ENCODE measurements at regions not wholly inside any gene's neighbourhood (a gene's known extent, or its start where the extent isn't known, plus 50 kb on each side); places are given as distances from the start of the nearest gene placed in this dataset.

DNA sequence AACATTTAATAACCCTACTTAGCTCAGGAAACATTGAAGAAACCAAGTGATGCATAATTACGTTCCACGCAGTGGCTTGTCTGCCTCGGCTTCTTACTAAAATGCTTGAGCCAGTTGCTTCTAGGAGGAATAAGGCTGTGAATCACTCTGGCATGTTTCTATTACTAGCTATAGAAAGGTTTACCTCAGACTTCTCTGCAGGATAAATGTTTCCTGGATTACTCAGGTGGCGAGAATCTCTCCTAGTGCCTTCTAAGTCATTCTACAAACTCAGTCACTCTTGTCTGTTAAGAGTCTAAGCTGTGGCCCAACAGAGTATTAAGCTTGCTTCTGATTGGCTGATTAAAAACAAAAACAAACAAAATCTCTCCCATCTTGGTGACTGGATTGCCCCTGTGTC, 92.0 kb upstream of the RALGPS2 start:
- no peak for DNase-seq
- no peak overlapping the region for H3K4me3 ChIP-seq (replicated peaks in 1 of 3; ENCODE audit: low read depth in 2 of 3, low read length in 3 of 3)
- peaks cover 2 to 3% (median 2%) of the 10 kb centered on the region in 3 donors for H3K27me3 Mint-ChIP-seq (ENCODE audit: low read depth in 3 of 3)
- intact Hi-C loops (cut with micrococcal nuclease): no loop called here
- H3K9me3 Mint-ChIP-seq: peaks cover 0 to 1% (median 0%) of the 10 kb centered on the region in 7 donors
- no peak overlapping the region for H3K27ac Mint-ChIP-seq
- no peaks in the 10 kb centered on the region for H3K4me1 ChIP-seq (ENCODE audit: control insufficient read depth in 1 of 2, insufficient read depth in 2 of 2, low read length in 2 of 2)
- peaks cover 3% of the 10 kb centered on the region for H3K4me1 Mint-ChIP-seq
- H4K20me1 ChIP-seq (ENCODE audit: insufficient read depth, low read length): no peaks in the 10 kb centered on the region
- no peaks in the 10 kb centered on the region for H3K79me2 ChIP-seq (ENCODE audit: insufficient read depth, low read length)
- H2AFZ ChIP-seq (ENCODE audit: insufficient read depth, low read depth, low read length, poor library complexity, severe bottlenecking): no peak overlapping the region
- no peaks in the 10 kb centered on the region for H3K27me3 ChIP-seq (ENCODE audit: control insufficient read depth in 2 of 2, insufficient read depth in 2 of 2, low read length in 2 of 2)
- no CpG with 5 or more reads among the region's 4 CpGs for WGBS (ENCODE audit: insufficient coverage)
- H3K4me3 Mint-ChIP-seq: no peak overlapping the region
- H3K36me3 ChIP-seq (replicated peaks in 1 of 2; ENCODE audit: control insufficient read depth in 1 of 2, insufficient read depth in 2 of 2, low read length in 2 of 2): no peaks in the 10 kb centered on the region
- no peaks in the 10 kb centered on the region for H3K36me3 Mint-ChIP-seq
- H3K9me3 ChIP-seq (replicated peaks in 1 of 2; ENCODE audit: control insufficient read depth in 1 of 2, insufficient read depth in 1 of 2, low read length in 2 of 2): no peaks in the 10 kb centered on the region
- no peak overlapping the region for H3K27ac ChIP-seq (ENCODE audit: low read depth in 1 of 2, low read length in 2 of 2)
- TF ChIP-seq, protein P1, sequence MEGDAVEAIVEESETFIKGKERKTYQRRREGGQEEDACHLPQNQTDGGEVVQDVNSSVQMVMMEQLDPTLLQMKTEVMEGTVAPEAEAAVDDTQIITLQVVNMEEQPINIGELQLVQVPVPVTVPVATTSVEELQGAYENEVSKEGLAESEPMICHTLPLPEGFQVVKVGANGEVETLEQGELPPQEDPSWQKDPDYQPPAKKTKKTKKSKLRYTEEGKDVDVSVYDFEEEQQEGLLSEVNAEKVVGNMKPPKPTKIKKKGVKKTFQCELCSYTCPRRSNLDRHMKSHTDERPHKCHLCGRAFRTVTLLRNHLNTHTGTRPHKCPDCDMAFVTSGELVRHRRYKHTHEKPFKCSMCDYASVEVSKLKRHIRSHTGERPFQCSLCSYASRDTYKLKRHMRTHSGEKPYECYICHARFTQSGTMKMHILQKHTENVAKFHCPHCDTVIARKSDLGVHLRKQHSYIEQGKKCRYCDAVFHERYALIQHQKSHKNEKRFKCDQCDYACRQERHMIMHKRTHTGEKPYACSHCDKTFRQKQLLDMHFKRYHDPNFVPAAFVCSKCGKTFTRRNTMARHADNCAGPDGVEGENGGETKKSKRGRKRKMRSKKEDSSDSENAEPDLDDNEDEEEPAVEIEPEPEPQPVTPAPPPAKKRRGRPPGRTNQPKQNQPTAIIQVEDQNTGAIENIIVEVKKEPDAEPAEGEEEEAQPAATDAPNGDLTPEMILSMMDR (IDR thresholded peaks at IDR 0.05): no peak
- H3K9ac ChIP-seq (ENCODE audit: insufficient read depth, low read length, poor library complexity, severe bottlenecking): no peak overlapping the region
- no peak overlapping the region for H3K4me2 ChIP-seq (replicated peaks; ENCODE audit: extremely low read depth, low read length, poor library complexity, severe bottlenecking)

DNA sequence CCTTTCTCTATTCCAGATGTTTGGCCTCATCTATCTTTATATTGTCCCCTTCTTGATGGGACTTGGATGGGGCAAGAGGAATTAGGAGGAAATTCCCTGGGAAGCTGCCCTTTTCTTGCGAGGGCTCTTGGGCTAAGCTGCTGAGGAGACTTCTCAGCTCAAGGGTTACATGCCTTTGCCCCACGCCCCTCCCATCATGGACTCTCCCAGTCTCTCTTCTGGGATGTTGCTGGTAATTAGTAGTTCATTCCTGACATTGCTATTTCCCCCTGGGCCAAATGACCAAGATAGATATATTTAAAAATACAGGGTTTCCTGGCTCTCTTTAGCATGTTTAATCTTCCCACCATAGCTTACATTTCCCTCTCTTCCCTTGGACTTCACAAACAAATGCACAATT, 90.6 kb upstream of the RALGPS2 start:
- 80% methylated on average over 1 of the region's 2 CpGs for WGBS (ENCODE audit: insufficient coverage)
- TF ChIP-seq, protein P1 (IDR thresholded peaks at IDR 0.05): no peak
- Histone ChIP-seq H3K4me3 (replicated peaks in 1 of 3; ENCODE audit: low read depth in 2 of 3, low read length in 3 of 3) (no peak overlapping the region), H3K9me3 (replicated peaks in 1 of 2; ENCODE audit: control insufficient read depth in 1 of 2, insufficient read depth in 1 of 2, low read length in 2 of 2) (no peaks in the 10 kb centered on the region), H3K79me2 (ENCODE audit: insufficient read depth, low read length) (no peaks in the 10 kb centered on the region), H2AFZ (ENCODE audit: insufficient read depth, low read depth, low read length, poor library complexity, severe bottlenecking) (no peak overlapping the region), H3K9ac (ENCODE audit: insufficient read depth, low read length, poor library complexity, severe bottlenecking) (no peak overlapping the region), H4K20me1 (ENCODE audit: insufficient read depth, low read length) (no peaks in the 10 kb centered on the region), H3K27ac (ENCODE audit: low read depth in 1 of 2, low read length in 2 of 2) (no peak overlapping the region), H3K4me1 (ENCODE audit: control insufficient read depth in 1 of 2, insufficient read depth in 2 of 2, low read length in 2 of 2) (no peaks in the 10 kb centered on the region), H3K36me3 (replicated peaks in 1 of 2; ENCODE audit: control insufficient read depth in 1 of 2, insufficient read depth in 2 of 2, low read length in 2 of 2) (no peaks in the 10 kb centered on the region), H3K27me3 (ENCODE audit: control insufficient read depth in 2 of 2, insufficient read depth in 2 of 2, low read length in 2 of 2) (no peaks in the 10 kb centered on the region), H3K4me2 (replicated peaks; ENCODE audit: extremely low read depth, low read length, poor library complexity, severe bottlenecking) (no peak overlapping the region)
- no peak for DNase-seq
- intact Hi-C loops (cut with micrococcal nuclease): no loop called here
- Mint-ChIP-seq H3K4me3 (no peak overlapping the region), H3K27me3 (ENCODE audit: low read depth in 3 of 3) (peaks cover 0 to 2% (median 2%) of the 10 kb centered on the region in 3 donors), H3K9me3 (peaks cover 0 to 1% (median 0%) of the 10 kb centered on the region in 7 donors), H3K36me3 (no peaks in the 10 kb centered on the region), H3K4me1 (peaks cover 3% of the 10 kb centered on the region), H3K27ac (no peak overlapping the region)
